ENCODE measurements at regions not wholly inside any gene's neighbourhood (a gene's known extent, or its start where the extent isn't known, plus 50 kb on each side); places are given as distances from the start of the nearest gene placed in this dataset.

DNA sequence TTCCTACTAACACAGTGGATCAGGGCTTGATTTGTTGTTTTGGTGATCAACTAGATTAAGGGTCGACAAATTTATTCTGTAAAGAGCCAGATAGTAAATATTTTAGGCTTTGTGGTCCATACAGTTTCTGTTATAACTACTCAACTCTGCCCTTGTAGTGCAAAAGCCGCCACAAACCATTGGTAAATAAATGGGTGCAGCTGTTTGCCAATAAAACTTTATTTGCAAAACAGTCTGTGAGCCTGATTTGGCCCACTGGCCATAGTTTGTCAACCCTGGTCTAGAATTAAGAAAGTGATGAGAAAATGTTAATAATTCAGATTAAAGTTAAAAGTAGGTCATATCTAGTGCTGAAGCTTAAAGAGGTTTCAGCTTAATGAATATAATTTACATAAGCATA, 84.0 kb upstream of the TRIM2 start:
- H2BK12ac ChIP-seq (ENCODE audit: insufficient read length, low read depth, low read length), result no peak overlapping the region
- no peak overlapping the region for H3T11ph ChIP-seq (ENCODE audit: low read length)
- Mint-ChIP-seq H3K9me3 (no peaks in the 10 kb centered on the region), H3K27me3 (ENCODE audit: low read depth) (no peaks in the 10 kb centered on the region), H3K27ac (no peak overlapping the region), H3K36me3 (ENCODE audit: insufficient read depth in 1 of 3, low read depth in 3 of 3) (no peaks in the 10 kb centered on the region), H3K4me3 (no peak overlapping the region), H3K4me1 (peaks cover 0 to 5% of the 10 kb centered on the region in 2 experiments; a peak in 1 of 4 replicates)
- no peak overlapping the region for H3K4ac ChIP-seq (ENCODE audit: low read depth, low read length)
- H3K4me2 ChIP-seq (ENCODE audit: insufficient read depth, insufficient read length, low read length), result no peak overlapping the region
- H3K79me2 ChIP-seq (ENCODE audit: insufficient read depth, low read length), result no peaks in the 10 kb centered on the region
- H3K27ac ChIP-seq (ENCODE audit: insufficient read length, low read depth, low read length), result no peak overlapping the region
- H2BK5ac ChIP-seq (ENCODE audit: insufficient read length, low read length), result no peak overlapping the region
- H3K9ac ChIP-seq (ENCODE audit: extremely low read depth, insufficient read length, low read length), result no peak overlapping the region
- H4K5ac ChIP-seq (ENCODE audit: insufficient read length, low read depth, low read length), result no peak overlapping the region
- no peak overlapping the region for H3K23ac ChIP-seq (ENCODE audit: insufficient read length, low read depth, low read length)
- no peak overlapping the region for H2BK120ac ChIP-seq (ENCODE audit: low read depth, low read length, poor library complexity, severe bottlenecking)
- H3K4me1 ChIP-seq (ENCODE audit: insufficient read depth, low read length), result no peaks in the 10 kb centered on the region
- no peaks in the 10 kb centered on the region for H3K9me3 ChIP-seq (ENCODE audit: control insufficient read depth, low read depth, low read length)
- no peak for DNase-seq
- no peaks in the 10 kb centered on the region for H4K20me1 ChIP-seq (ENCODE audit: control insufficient read depth, insufficient read depth, insufficient read length)
- no peak overlapping the region for H3K18ac ChIP-seq (ENCODE audit: insufficient read length, low read depth, low read length)
- H2AK5ac ChIP-seq (ENCODE audit: insufficient read length, low read length), result no peak overlapping the region
- H3K27me3 ChIP-seq (ENCODE audit: insufficient read depth, low read length), result no peaks in the 10 kb centered on the region
- no peak overlapping the region for H4K91ac ChIP-seq (ENCODE audit: insufficient read length, low read depth, low read length)
- no peak overlapping the region for H2AFZ ChIP-seq (ENCODE audit: low read length)
- TF ChIP-seq, protein P1, sequence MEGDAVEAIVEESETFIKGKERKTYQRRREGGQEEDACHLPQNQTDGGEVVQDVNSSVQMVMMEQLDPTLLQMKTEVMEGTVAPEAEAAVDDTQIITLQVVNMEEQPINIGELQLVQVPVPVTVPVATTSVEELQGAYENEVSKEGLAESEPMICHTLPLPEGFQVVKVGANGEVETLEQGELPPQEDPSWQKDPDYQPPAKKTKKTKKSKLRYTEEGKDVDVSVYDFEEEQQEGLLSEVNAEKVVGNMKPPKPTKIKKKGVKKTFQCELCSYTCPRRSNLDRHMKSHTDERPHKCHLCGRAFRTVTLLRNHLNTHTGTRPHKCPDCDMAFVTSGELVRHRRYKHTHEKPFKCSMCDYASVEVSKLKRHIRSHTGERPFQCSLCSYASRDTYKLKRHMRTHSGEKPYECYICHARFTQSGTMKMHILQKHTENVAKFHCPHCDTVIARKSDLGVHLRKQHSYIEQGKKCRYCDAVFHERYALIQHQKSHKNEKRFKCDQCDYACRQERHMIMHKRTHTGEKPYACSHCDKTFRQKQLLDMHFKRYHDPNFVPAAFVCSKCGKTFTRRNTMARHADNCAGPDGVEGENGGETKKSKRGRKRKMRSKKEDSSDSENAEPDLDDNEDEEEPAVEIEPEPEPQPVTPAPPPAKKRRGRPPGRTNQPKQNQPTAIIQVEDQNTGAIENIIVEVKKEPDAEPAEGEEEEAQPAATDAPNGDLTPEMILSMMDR (conservative IDR thresholded peaks at IDR 0.05), result no peak
- no peak overlapping the region for H3K14ac ChIP-seq (ENCODE audit: insufficient read depth, low read length)
- no peak overlapping the region for H2BK20ac ChIP-seq (ENCODE audit: low read depth, low read length, poor library complexity, severe bottlenecking)
- H3K79me1 ChIP-seq (ENCODE audit: insufficient read depth, low read depth, low read length, poor library complexity, severe bottlenecking), result no peaks in the 10 kb centered on the region
- no CpG with 5 or more reads among the region's 2 CpGs for WGBS (ENCODE audit: extremely low coverage, insufficient read length, low lambda C conversion rate)
- no peak overlapping the region for H4K8ac ChIP-seq (replicated peaks; ENCODE audit: insufficient read length, low read depth, low read length)
- no peaks in the 10 kb centered on the region for H3K23me2 ChIP-seq (ENCODE audit: insufficient read length, low read depth, low read length, poor library complexity, severe bottlenecking)
- no peak overlapping the region for H2BK15ac ChIP-seq (ENCODE audit: low read depth, low read length)
- no peak overlapping the region for H3K56ac ChIP-seq (ENCODE audit: insufficient read length, low read depth, low read length)

All from H9 (cell line).